IMR-90 (cell line): ENCODE measurements at regions not wholly inside any gene's neighbourhood (a gene's known extent, or its start where the extent isn't known, plus 50 kb on each side); places are given as distances from the start of the nearest gene placed in this dataset.

ENCODE experiments used
- ATAC-seq: fragments of 200-7000 bp; cut with Tn5 transposase; 2 replicates; pipeline ENCODE4 v1.9.1; 2020; ENCODE audit warnings: low read depth, mild to moderate bottlenecking, moderate library complexity
- BruUV-seq: library from RNA; stranded (reverse); fragments of 400-500 nt; replicated peaks from 2 replicates; lab custom pipeline; 2021; lab: Mats Ljungman, UMichigan
- CTCF ChIA-PET: fragments of 300-600 bp; formaldehyde crosslinking; extraction: SDS; loops from one replicate; lab custom pipeline; 2021; ENCODE audit warnings: antibody characterized with exemption; lab: Yijun Ruan, JAX
- POLR2A ChIA-PET: fragments of 300-600 bp; sonication (Branson Sonifier 250); formaldehyde crosslinking; loops from one replicate; lab custom pipeline; 2022; ENCODE audit warnings: antibody characterized with exemption; ENCODE audit not compliant: unreplicated experiment; lab: Charles Lee
- DNase-seq: peaks from one replicate; pipeline ENCODE4 v3.0.0; 2013
- H2AFZ ChIP-seq: replicated peaks from 2 replicates; pipeline ENCODE3; 2013; ENCODE audit warnings: low read length, mild to moderate bottlenecking; ENCODE audit not compliant: poor library complexity
- H2AK5ac ChIP-seq: 2 replicates; pipeline ENCODE4 v1.6.1; 2013; ENCODE audit warnings: low read depth, low read length, inconsistent platforms
- H2AK9ac ChIP-seq: replicated peaks from 2 replicates; pipeline ENCODE3; 2013; ENCODE audit warnings: mild to moderate bottlenecking, low read depth, low read length, moderate library complexity; ENCODE audit not compliant: poor library complexity
- H2BK120ac ChIP-seq: 2 replicates; pipeline ENCODE4 v1.6.1; 2013; ENCODE audit warnings: low read depth, low read length, inconsistent platforms
- H2BK15ac ChIP-seq: 3 replicates; pipeline ENCODE4 v1.6.1; 2013; ENCODE audit warnings: low read depth, low read length, inconsistent platforms
- H2BK20ac ChIP-seq: 2 replicates; pipeline ENCODE4 v1.6.1; 2013; ENCODE audit warnings: low read depth, mild to moderate bottlenecking, inconsistent platforms, low read length, moderate library complexity
- H2BK5ac ChIP-seq: 2 replicates; pipeline ENCODE4 v1.6.1; 2013; ENCODE audit warnings: mild to moderate bottlenecking, low read depth, low read length, inconsistent platforms; ENCODE audit not compliant: poor library complexity, severe bottlenecking
- H3K14ac ChIP-seq: replicated peaks from 2 replicates; pipeline ENCODE4 v1.6.1; 2013; ENCODE audit warnings: low read depth, low read length, inconsistent platforms
- H3K18ac ChIP-seq: 2 replicates; pipeline ENCODE4 v1.6.1; 2013; ENCODE audit warnings: low read depth, low read length, control low read depth
- H3K23ac ChIP-seq: 2 replicates; pipeline ENCODE4 v1.6.1; 2013; ENCODE audit warnings: low read depth, low read length, inconsistent platforms
- H3K27ac ChIP-seq: 2 replicates; pipeline ENCODE4 v1.5.1; 2013; ENCODE audit warnings: mild to moderate bottlenecking, control low read depth, low read length; ENCODE audit not compliant: insufficient read depth
- H3K27me3 ChIP-seq: 2 replicates; pipeline ENCODE4 v1.6.1; 2013; ENCODE audit warnings: low read length; ENCODE audit not compliant: control insufficient read depth, insufficient read depth
- H3K36me3 ChIP-seq: 2 replicates; pipeline ENCODE4 v1.6.1; 2013; ENCODE audit warnings: low read length, mixed read lengths; ENCODE audit not compliant: control insufficient read depth, insufficient read depth
- H3K4ac ChIP-seq: 2 replicates; pipeline ENCODE4 v1.6.1; 2013; ENCODE audit warnings: low read depth, low read length, inconsistent platforms
- H3K4me1 ChIP-seq: 2 replicates; pipeline ENCODE4 v1.6.1; 2013; ENCODE audit warnings: low read length, mixed read lengths; ENCODE audit not compliant: control insufficient read depth, insufficient read depth
- H3K4me2 ChIP-seq: 2 replicates; pipeline ENCODE4 v1.6.1; 2013; ENCODE audit warnings: low read depth, mild to moderate bottlenecking, control low read depth, low read length, moderate library complexity
- H3K4me3 ChIP-seq: 2 replicates; pipeline ENCODE4 v1.5.1; 2013; ENCODE audit warnings: low read depth, mild to moderate bottlenecking, control low read depth, low read length, moderate library complexity; ENCODE audit not compliant: insufficient read depth
- H3K56ac ChIP-seq: 2 replicates; pipeline ENCODE4 v1.6.1; 2013; ENCODE audit warnings: low read length, inconsistent platforms; ENCODE audit not compliant: insufficient read depth; ENCODE audit errors: extremely low read depth
- H3K79me1 ChIP-seq, 2 experiments: 2 replicates each; pipeline ENCODE4 v1.6.1; 2013; ENCODE audit warnings: low read length in 2 of 2, inconsistent platforms in 1 of 2, low read depth in 1 of 2
- H3K9ac ChIP-seq: 2 replicates; pipeline ENCODE4 v1.6.1; 2013; ENCODE audit warnings: low read depth, low read length, control low read depth
- H3K9me1 ChIP-seq: 2 replicates; pipeline ENCODE4 v1.6.1; 2013; ENCODE audit warnings: low read length, inconsistent platforms; ENCODE audit not compliant: insufficient read depth
- H3K9me3 ChIP-seq: 2 replicates; pipeline ENCODE4 v1.6.1; 2013; ENCODE audit warnings: low read length; ENCODE audit not compliant: control insufficient read depth, insufficient read depth
- H4K20me1 ChIP-seq: 2 replicates; pipeline ENCODE4 v1.6.1; 2013; ENCODE audit warnings: low read length, inconsistent platforms; ENCODE audit not compliant: insufficient read depth
- H4K5ac ChIP-seq: 2 replicates; pipeline ENCODE4 v1.6.1; 2013; ENCODE audit warnings: mild to moderate bottlenecking, low read depth, low read length, control low read depth
- H4K8ac ChIP-seq, 2 experiments: 2 replicates each; pipeline ENCODE4 v1.6.1; 2013; ENCODE audit warnings: low read depth in 2 of 2, low read length in 2 of 2, control low read depth in 1 of 2, inconsistent platforms in 1 of 2
- H4K91ac ChIP-seq: 2 replicates; pipeline ENCODE4 v1.6.1; 2013; ENCODE audit warnings: low read depth, low read length, inconsistent platforms; ENCODE audit not compliant: insufficient read depth
- BHLHE40 ChIP-seq: fragments of 150-350 bp; IDR thresholded peaks from 2 replicates; pipeline ENCODE4 v1.6.1; 2016; ENCODE audit warnings: mild to moderate bottlenecking, low read depth, low read length
- CTCF ChIP-seq: conservative IDR thresholded peaks from 2 replicates; pipeline ENCODE4 v1.5.1; 2012; ENCODE audit warnings: mild to moderate bottlenecking, low read depth, low read length, improper control_type of control experiment
- ELK1 ChIP-seq: fragments of 150-350 bp; IDR thresholded peaks from 2 replicates; pipeline ENCODE4 v1.6.1; 2016; ENCODE audit warnings: low read depth, mild to moderate bottlenecking, low read length, moderate library complexity, borderline replicate concordance
- FOS ChIP-seq: fragments of 150-350 bp; IDR thresholded peaks from 2 replicates; pipeline ENCODE4 v1.6.1; 2016; ENCODE audit warnings: low read depth, low read length
- MAFK ChIP-seq: IDR thresholded peaks from 2 replicates; pipeline ENCODE4 v1.6.1; 2012; ENCODE audit warnings: low read depth, low read length, improper control_type of control experiment
- MAZ ChIP-seq: IDR thresholded peaks from 2 replicates; pipeline ENCODE4 v1.6.1; 2012; ENCODE audit warnings: low read depth, mild to moderate bottlenecking, low read length, improper control_type of control experiment, moderate library complexity, borderline replicate concordance
- MXI1 ChIP-seq: IDR thresholded peaks from 2 replicates; pipeline ENCODE4 v1.6.1; 2012; ENCODE audit warnings: low read depth, mild to moderate bottlenecking, low read length, moderate library complexity, borderline replicate concordance
- POLR2A ChIP-seq: IDR thresholded peaks from 2 replicates; pipeline ENCODE4 v1.6.1; 2012; ENCODE audit warnings: mild to moderate bottlenecking, low read depth, low read length
- RCOR1 ChIP-seq: IDR thresholded peaks from 2 replicates; pipeline ENCODE4 v1.6.1; 2012; ENCODE audit warnings: mild to moderate bottlenecking, low read length, improper control_type of control experiment; ENCODE audit not compliant: insufficient replicate concordance
- SMC3 ChIP-seq: fragments of 150-350 bp; IDR thresholded peaks from 2 replicates; pipeline ENCODE4 v1.6.1; 2016; ENCODE audit warnings: low read depth, mild to moderate bottlenecking, antibody characterized with exemption, low read length, moderate library complexity
- USF2 ChIP-seq: fragments of 150-350 bp; IDR thresholded peaks from 2 replicates; pipeline ENCODE4 v1.6.1; 2017; ENCODE audit warnings: mild to moderate bottlenecking, antibody characterized with exemption, low read length, low read depth
- WGBS, 2 experiments: methylation state at CpG; one replicate each; pipeline versions ENCODE4 v1.1.5 to v1.1.7; 2013; ENCODE audit warnings: missing lambda C conversion rate in 2 of 2; ENCODE audit not compliant: insufficient read length in 1 of 2; ENCODE audit errors: extremely low coverage in 2 of 2; 5-methylcytosine and 5-hydroxymethylcytosine counted together
- dilution Hi-C: fragments of 300-500 bp; cut with HindIII; formaldehyde crosslinking; loops from one replicate; pipeline ENCODE4 v1.14.3; 2018; ENCODE audit warnings: low sequenced_read_pairs; ENCODE audit not compliant: unreplicated experiment
- in situ Hi-C: fragments of 300-500 bp; cut with MboI; formaldehyde crosslinking; loops from 3 replicates; pipeline ENCODE4 v1.14.3; 2019; ENCODE audit warnings: low sequenced_read_pairs, inconsistent platforms, mixed read lengths
- intact Hi-C: fragments of 100-400 bp; cut with micrococcal nuclease; formaldehyde crosslinking; loops from 2 replicates; pipeline ENCODE4 v1.10.0; 2022

- TF ChIP-seq USF2 (no peak), MAZ (no peak)
Measured at GRCh38 chr20:4325548-4326187, 76.6 kb upstream of the ADRA1D start (continued).

GRCh38 chr20:4324611-4325243 is 75.6 kb upstream of the ADRA1D start:
- intact Hi-C loops, result no loop called here
- Histone ChIP-seq H3K27me3 (peaks cover 26% of the 10 kb centered on the region), H2AK5ac (no peak overlapping the region), H3K23ac (no peak overlapping the region), H2BK20ac (no peak overlapping the region), H3K27ac (no peak overlapping the region), H2AFZ (no peak overlapping the region), H3K14ac (no peak overlapping the region), H4K20me1 (no peaks in the 10 kb centered on the region), H4K5ac (no peak overlapping the region), H3K56ac (no peak overlapping the region), H3K4ac (no peak overlapping the region), H3K4me2 (no peak overlapping the region), H3K4me1 (peaks cover 2% of the 10 kb centered on the region; the same call in 1 of the 2 replicates), H4K8ac (no peak overlapping the region), H2AK9ac (no peak overlapping the region), H2BK15ac (no peak overlapping the region), H3K9ac (no peak overlapping the region), H3K4me3 (no peak overlapping the region), H2BK120ac (no peak overlapping the region), H3K18ac (no peak overlapping the region), H3K36me3 (no peaks in the 10 kb centered on the region), H2BK5ac (no peak overlapping the region), H4K91ac (no peak overlapping the region), H3K9me3 (0 out of 2 replicates have a peak, but pooled peaks cover 2% of the 10 kb centered on the region), H3K9me1 (no peaks in the 10 kb centered on the region), H3K79me1 (no peaks in the 10 kb centered on the region)
- in situ Hi-C loops, result no loop called here
- WGBS, 2 experiments, result no CpG with 5 or more reads among the region's 5 CpGs
- POLR2A ChIA-PET, result no interaction called here
- DNase-seq, result no peak
- no peak for ATAC-seq
- CTCF ChIA-PET, result no interaction called here
- no TSS peak for BruUV-seq
- dilution Hi-C loops, result no loop called here
- TF ChIP-seq FOS (no peak), POLR2A (no peak), CTCF (no peak), BHLHE40 (no peak), MXI1 (no peak), RCOR1 (no peak), MAFK (no peak), SMC3 (no peak), ELK1 (no peak), USF2 (no peak)
